ENCODE measurements at regions not wholly inside any gene's neighbourhood (a gene's known extent, or its start where the extent isn't known, plus 50 kb on each side); places are given as distances from the start of the nearest gene placed in this dataset.

DNA sequence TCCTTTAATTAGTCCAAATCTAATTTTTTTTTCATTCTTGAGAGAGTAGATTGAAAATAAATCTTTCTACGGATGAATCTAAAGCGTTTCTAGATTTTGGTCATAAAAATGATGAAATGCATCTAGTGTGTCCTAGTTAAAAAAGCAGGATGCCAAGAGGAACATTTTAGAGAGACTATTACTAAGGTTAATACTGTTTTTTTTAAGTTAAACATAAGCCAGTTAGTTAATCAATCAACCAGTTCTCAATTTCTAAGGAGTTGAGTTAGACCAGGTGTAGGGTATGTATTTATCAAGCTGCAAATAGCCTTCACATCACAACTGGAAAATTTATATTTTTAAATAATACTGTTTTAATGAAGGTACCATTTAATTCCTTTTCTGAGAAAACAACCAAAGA is 679.5 kb upstream of the IGFBP7 start:
- TF ChIP-seq, protein P1, sequence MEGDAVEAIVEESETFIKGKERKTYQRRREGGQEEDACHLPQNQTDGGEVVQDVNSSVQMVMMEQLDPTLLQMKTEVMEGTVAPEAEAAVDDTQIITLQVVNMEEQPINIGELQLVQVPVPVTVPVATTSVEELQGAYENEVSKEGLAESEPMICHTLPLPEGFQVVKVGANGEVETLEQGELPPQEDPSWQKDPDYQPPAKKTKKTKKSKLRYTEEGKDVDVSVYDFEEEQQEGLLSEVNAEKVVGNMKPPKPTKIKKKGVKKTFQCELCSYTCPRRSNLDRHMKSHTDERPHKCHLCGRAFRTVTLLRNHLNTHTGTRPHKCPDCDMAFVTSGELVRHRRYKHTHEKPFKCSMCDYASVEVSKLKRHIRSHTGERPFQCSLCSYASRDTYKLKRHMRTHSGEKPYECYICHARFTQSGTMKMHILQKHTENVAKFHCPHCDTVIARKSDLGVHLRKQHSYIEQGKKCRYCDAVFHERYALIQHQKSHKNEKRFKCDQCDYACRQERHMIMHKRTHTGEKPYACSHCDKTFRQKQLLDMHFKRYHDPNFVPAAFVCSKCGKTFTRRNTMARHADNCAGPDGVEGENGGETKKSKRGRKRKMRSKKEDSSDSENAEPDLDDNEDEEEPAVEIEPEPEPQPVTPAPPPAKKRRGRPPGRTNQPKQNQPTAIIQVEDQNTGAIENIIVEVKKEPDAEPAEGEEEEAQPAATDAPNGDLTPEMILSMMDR (IDR thresholded peaks at IDR 0.05): no peak
- TF ChIP-seq POLR2A (IDR thresholded peaks at IDR 0.05) (no peak), POLR2AphosphoS5 (IDR thresholded peaks at IDR 0.05; ENCODE audit: insufficient read depth in 1 of 2, low read depth in 1 of 2) (no peak)
